Liver (tissue), 3 donors: ENCODE measurements at regions not wholly inside any gene's neighbourhood (a gene's known extent, or its start where the extent isn't known, plus 50 kb on each side); places are given as distances from the start of the nearest gene placed in this dataset.

Experiments
- ATF3 ChIP-seq: IDR thresholded peaks from 2 replicates; pipeline ENCODE4 v1.6.1; 2016; ENCODE audit warnings: antibody characterized with exemption
- EGR1 ChIP-seq, 2 donors: IDR thresholded peaks; 2 replicates each; pipeline ENCODE4 v1.6.1; 2016 to 2018; ENCODE audit warnings: antibody characterized with exemption in 2 of 2, low read depth in 2 of 2
- HNF4G ChIP-seq: IDR thresholded peaks from 2 replicates; pipeline ENCODE4 v1.6.1; 2016; ENCODE audit warnings: antibody characterized with exemption
- MAX ChIP-seq: IDR thresholded peaks from 2 replicates; pipeline ENCODE4 v1.6.1; 2016; ENCODE audit warnings: antibody characterized with exemption
- SP1 ChIP-seq: IDR thresholded peaks from 2 replicates; pipeline ENCODE4 v1.6.1; 2018; ENCODE audit warnings: antibody characterized with exemption, mild to moderate bottlenecking
- TAF1 ChIP-seq: conservative IDR thresholded peaks from 2 replicates; pipeline ENCODE4 v1.6.1; 2016; ENCODE audit warnings: antibody characterized with exemption, mild to moderate bottlenecking
- TF ChIP-seq, protein P1 (sequence below): fragments of 150-350 bp; IDR thresholded peaks from 2 replicates; pipeline ENCODE4 v1.5.1; 2017; ENCODE audit warnings: improper control_type of control experiment, low read depth, low read length; ENCODE audit not compliant: missing input control
- donor health status: healthy.
- donor health status: healthy.

DNA sequence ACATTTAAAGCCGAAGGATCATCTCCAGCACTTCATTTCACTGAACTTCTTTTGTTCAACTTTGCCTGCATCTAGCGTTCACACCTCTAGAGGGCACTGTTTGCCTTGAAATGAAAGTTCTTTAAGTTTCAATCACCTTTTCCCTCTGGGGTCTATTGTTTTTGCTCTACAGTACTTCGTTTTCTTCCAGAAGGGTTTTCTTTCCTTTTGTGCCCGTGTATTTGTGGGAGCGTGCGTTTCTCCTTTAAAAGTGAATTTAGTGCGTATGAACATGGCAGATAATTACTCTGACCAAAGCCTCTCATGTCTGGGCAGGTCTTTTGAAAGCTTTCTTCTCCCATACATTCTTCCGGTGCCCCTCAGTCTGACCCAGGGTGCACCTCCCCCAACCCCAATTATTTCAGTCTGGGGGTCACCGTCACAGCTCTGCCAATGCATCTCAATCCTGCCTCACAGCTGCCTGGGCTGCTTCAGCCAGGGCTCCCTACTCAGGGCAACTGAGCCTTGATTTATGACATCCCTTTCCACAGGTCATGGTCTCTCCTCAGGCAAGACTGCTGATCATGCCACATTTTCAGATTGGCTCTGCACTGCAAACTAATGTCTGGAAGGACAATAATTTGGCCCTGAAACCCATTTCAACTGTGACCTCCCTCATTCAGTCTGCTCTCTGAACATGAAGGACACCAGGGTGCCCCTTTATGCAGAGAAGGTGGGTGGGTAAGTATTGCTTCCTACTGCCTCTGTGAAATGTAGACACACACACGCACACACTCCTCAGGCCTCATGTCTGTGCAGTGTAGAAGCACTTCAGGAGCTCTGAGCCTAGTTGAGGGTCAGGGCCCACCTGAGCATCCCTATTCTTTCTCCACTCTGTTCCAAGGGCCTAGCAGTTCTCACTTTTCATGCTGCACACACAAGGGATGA lies 88.6 kb downstream of the NUF2 start:
- no peak for TF ChIP-seq SP1
- TF ChIP-seq, protein P1, sequence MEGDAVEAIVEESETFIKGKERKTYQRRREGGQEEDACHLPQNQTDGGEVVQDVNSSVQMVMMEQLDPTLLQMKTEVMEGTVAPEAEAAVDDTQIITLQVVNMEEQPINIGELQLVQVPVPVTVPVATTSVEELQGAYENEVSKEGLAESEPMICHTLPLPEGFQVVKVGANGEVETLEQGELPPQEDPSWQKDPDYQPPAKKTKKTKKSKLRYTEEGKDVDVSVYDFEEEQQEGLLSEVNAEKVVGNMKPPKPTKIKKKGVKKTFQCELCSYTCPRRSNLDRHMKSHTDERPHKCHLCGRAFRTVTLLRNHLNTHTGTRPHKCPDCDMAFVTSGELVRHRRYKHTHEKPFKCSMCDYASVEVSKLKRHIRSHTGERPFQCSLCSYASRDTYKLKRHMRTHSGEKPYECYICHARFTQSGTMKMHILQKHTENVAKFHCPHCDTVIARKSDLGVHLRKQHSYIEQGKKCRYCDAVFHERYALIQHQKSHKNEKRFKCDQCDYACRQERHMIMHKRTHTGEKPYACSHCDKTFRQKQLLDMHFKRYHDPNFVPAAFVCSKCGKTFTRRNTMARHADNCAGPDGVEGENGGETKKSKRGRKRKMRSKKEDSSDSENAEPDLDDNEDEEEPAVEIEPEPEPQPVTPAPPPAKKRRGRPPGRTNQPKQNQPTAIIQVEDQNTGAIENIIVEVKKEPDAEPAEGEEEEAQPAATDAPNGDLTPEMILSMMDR = peak; percentile 76
- no peak for TF ChIP-seq HNF4G
- TF ChIP-seq TAF1 = no peak
- TF ChIP-seq ATF3 = no peak
- no peak for TF ChIP-seq MAX
- TF ChIP-seq EGR1 (IDR thresholded peaks at IDR 0.05; ENCODE audit: low read depth in 2 of 2) = no peak
